22Rv1 (cell line): ENCODE measurements at regions not wholly inside any gene's neighbourhood (a gene's known extent, or its start where the extent isn't known, plus 50 kb on each side); places are given as distances from the start of the nearest gene placed in this dataset.
"Not testable (repeated sequence)": the region's sequence is repeated elsewhere in the genome, so short reads cannot be mapped to it uniquely, and the experiment has no call there.

Experiments
- CTCF ChIP-seq: fragments of 450-650 bp; IDR thresholded peaks from 2 replicates; pipeline ENCODE4 v1.5.1; 2017; ENCODE audit warnings: mild to moderate bottlenecking
- ZFX ChIP-seq: fragments of 450-650 bp; IDR thresholded peaks from 2 replicates; pipeline ENCODE4 v1.6.1; 2017; ENCODE audit warnings: antibody characterized with exemption, borderline replicate concordance

- not testable (repeated sequence) for TF ChIP-seq CTCF, ZFX
Measured at GRCh38 chr15:24107524-24107923, 420.4 kb upstream of the NDN start.
